NCI-H748 (cell line): ENCODE measurements at regions not wholly inside any gene's neighbourhood (a gene's known extent, or its start where the extent isn't known, plus 50 kb on each side); places are given as distances from the start of the nearest gene placed in this dataset.
"Not testable (repeated sequence)": the region's sequence is repeated elsewhere in the genome, so short reads cannot be mapped to it uniquely, and the experiment has no call there.

ENCODE experiments used
- DNase-seq: peaks from one replicate; lab custom pipeline; 2025; ENCODE audit not compliant: unreplicated experiment; lab: John Stamatoyannopoulos, UW

GRCh38 chr10:81216949-81217348 lies 658.0 kb upstream of the NRG3 start:
- DNase-seq, result no peak

- DNase-seq, result no peak
Measured at GRCh38 chr10:81218307-81218706, 656.7 kb upstream of the NRG3 start.

GRCh38 chr10:81219758-81220157 lies 655.2 kb upstream of the NRG3 start:
- DNase-seq, result no peak

- no peak for DNase-seq
Measured at GRCh38 chr10:81248886-81249285, 626.1 kb upstream of the NRG3 start.

- DNase-seq, result no peak
Measured at GRCh38 chr10:81251457-81252115, 623.4 kb upstream of the NRG3 start.

GRCh38 chr10:81264991-81265390 lies 610.0 kb upstream of the NRG3 start:
- DNase-seq, result not testable (repeated sequence)

- no peak for DNase-seq
Measured at GRCh38 chr10:81270051-81270450, 604.9 kb upstream of the NRG3 start.

GRCh38 chr10:81280497-81281479 lies 594.2 kb upstream of the NRG3 start:
- DNase-seq, result no peak

GRCh38 chr10:81288544-81288943 lies 586.5 kb upstream of the NRG3 start:
- no peak for DNase-seq

- no peak for DNase-seq
Measured at GRCh38 chr10:81297292-81297691, 577.7 kb upstream of the NRG3 start.

GRCh38 chr10:81303656-81304055 lies 571.3 kb upstream of the NRG3 start:
- DNase-seq, result no peak

GRCh38 chr10:81306971-81307782 lies 567.8 kb upstream of the NRG3 start:
- no peak for DNase-seq

GRCh38 chr10:81309041-81309552 lies 565.9 kb upstream of the NRG3 start:
- DNase-seq, result no peak

- DNase-seq, result no peak
Measured at GRCh38 chr10:81314471-81314870, 560.5 kb upstream of the NRG3 start.

- no peak for DNase-seq
Measured at GRCh38 chr10:81315026-81315425, 560.0 kb upstream of the NRG3 start.

- DNase-seq, result no peak
Measured at GRCh38 chr10:81348003-81348402, 527.0 kb upstream of the NRG3 start.

- DNase-seq, result no peak
Measured at GRCh38 chr10:81367132-81367531, 507.9 kb upstream of the NRG3 start.

GRCh38 chr10:81386817-81387216 lies 488.2 kb upstream of the NRG3 start:
- no peak for DNase-seq

- DNase-seq, result no peak
Measured at GRCh38 chr10:81403451-81403850, 471.5 kb upstream of the NRG3 start.

GRCh38 chr10:81405399-81405798 lies 469.6 kb upstream of the NRG3 start:
- DNase-seq, result no peak

GRCh38 chr10:81414038-81414437 lies 461.0 kb upstream of the NRG3 start:
- no peak for DNase-seq
